ENCODE measurements at regions not wholly inside any gene's neighbourhood (a gene's known extent, or its start where the extent isn't known, plus 50 kb on each side); places are given as distances from the start of the nearest gene placed in this dataset.

GRCh38 chr11:14593671-14594070 lies 49.9 kb upstream of the PDE3B start:
- no peaks in the 10 kb centered on the region for H3K36me3 ChIP-seq (ENCODE audit: insufficient read depth)
- H3K27ac ChIP-seq (ENCODE audit: low read depth), result no peak overlapping the region
- DNase-seq (ENCODE audit: extremely low spot score), result no peak
- WGBS, result 96% methylated on average over 2 of the region's 2 CpGs
- H3K4me1 ChIP-seq (ENCODE audit: insufficient read depth), result no peaks in the 10 kb centered on the region
- H3K4me3 ChIP-seq (ENCODE audit: low read depth, low read length), result no peak overlapping the region

All from urinary bladder (tissue), 3 donors.